GM23338 (cell line): ENCODE measurements at regions not wholly inside any gene's neighbourhood (a gene's known extent, or its start where the extent isn't known, plus 50 kb on each side); places are given as distances from the start of the nearest gene placed in this dataset.

Experiments
- ATAC-seq: fragments of 200-7000 bp; cut with Tn5 transposase; 3 replicates; pipeline ENCODE4 v1.9.1; 2020
- DNase-seq: peaks from one replicate; pipeline ENCODE4 v3.0.0-alpha.2; 2015; ENCODE audit warnings: low spot score
- H2AFZ ChIP-seq: fragments of 200-600 bp; sonication (generic); 2 replicates; pipeline ENCODE4 v1.8.0; 2016; ENCODE audit warnings: antibody characterized with exemption, mild to moderate bottlenecking, moderate library complexity
- H3F3A ChIP-seq: fragments of 200-600 bp; sonication (generic); replicated peaks from 2 replicates; pipeline ENCODE4 v1.8.0; 2017; ENCODE audit warnings: antibody characterized with exemption, mixed run types, low read depth
- H3K27ac ChIP-seq: fragments of 200-600 bp; sonication (generic); 2 replicates; pipeline ENCODE4 v1.6.1; 2016; ENCODE audit warnings: low read depth
- H3K27me3 ChIP-seq: fragments of 200-600 bp; sonication (generic); 2 replicates; pipeline ENCODE4 v1.8.0; 2016; ENCODE audit warnings: mild to moderate bottlenecking, mixed run types, moderate library complexity; ENCODE audit not compliant: insufficient read depth
- H3K36me3 ChIP-seq: fragments of 200-600 bp; sonication (generic); 2 replicates; pipeline ENCODE4 v1.8.0; 2016; ENCODE audit warnings: mild to moderate bottlenecking; ENCODE audit not compliant: insufficient read depth
- H3K4me1 ChIP-seq: fragments of 200-600 bp; sonication (generic); 2 replicates; pipeline ENCODE4 v1.8.0; 2016; ENCODE audit warnings: mild to moderate bottlenecking, moderate library complexity; ENCODE audit not compliant: insufficient read depth
- H3K4me2 ChIP-seq: fragments of 200-600 bp; sonication (generic); 2 replicates; pipeline ENCODE4 v1.7.1; 2017; ENCODE audit warnings: mixed run types
- H3K4me3 ChIP-seq: fragments of 200-600 bp; sonication (generic); 2 replicates; pipeline ENCODE4 v1.6.1; 2016; ENCODE audit warnings: mixed run types
- H3K79me2 ChIP-seq: fragments of 200-600 bp; sonication (generic); replicated peaks from 2 replicates; pipeline ENCODE4 v1.8.0; 2017; ENCODE audit warnings: mild to moderate bottlenecking; ENCODE audit not compliant: insufficient read depth
- H3K9me2 ChIP-seq: fragments of 200-600 bp; sonication (generic); 2 replicates; pipeline ENCODE4 v1.8.0; 2017; ENCODE audit not compliant: insufficient read depth
- H4K20me1 ChIP-seq: fragments of 200-600 bp; sonication (generic); replicated peaks from 2 replicates; pipeline ENCODE4 v1.8.0; 2017; ENCODE audit warnings: mild to moderate bottlenecking; ENCODE audit not compliant: insufficient read depth
- H3K27ac Mint-ChIP-seq: 2 replicates; pipeline ENCODE4 v1.8.0; 2020; ENCODE audit warnings: inconsistent platforms, mild to moderate bottlenecking, moderate library complexity, mixed read lengths
- H3K27me3 Mint-ChIP-seq: 3 replicates; pipeline ENCODE4 v1.8.0; 2022; ENCODE audit warnings: low read depth, mild to moderate bottlenecking, moderate library complexity, mixed read lengths, inconsistent platforms; ENCODE audit not compliant: insufficient read depth, poor library complexity
- H3K36me3 Mint-ChIP-seq: 3 replicates; pipeline ENCODE4 v1.8.0; 2021; ENCODE audit warnings: low read depth, mild to moderate bottlenecking, inconsistent platforms, moderate library complexity, mixed read lengths
- H3K4me1 Mint-ChIP-seq: 3 replicates; pipeline ENCODE4 v1.8.0; 2020; ENCODE audit warnings: mild to moderate bottlenecking, inconsistent platforms, mixed read lengths
- H3K4me3 Mint-ChIP-seq: 3 replicates; pipeline ENCODE4 v1.8.0; 2021; ENCODE audit warnings: moderate library complexity, mild to moderate bottlenecking, inconsistent platforms, mixed read lengths
- H3K9me3 Mint-ChIP-seq: 3 replicates; pipeline ENCODE4 v1.8.0; 2020; ENCODE audit warnings: moderate library complexity, mild to moderate bottlenecking, inconsistent platforms, mixed read lengths
- CREB1 ChIP-seq: fragments of 250-450 bp; sonication (Bioruptor Pico); IDR thresholded peaks from 2 replicates; pipeline ENCODE4 v1.5.0; 2020; ENCODE audit warnings: low read depth, mild to moderate bottlenecking, moderate library complexity
- EZH2 ChIP-seq: fragments of 200-600 bp; sonication (generic); IDR thresholded peaks from one replicate; pipeline ENCODE4 v1.8.0; 2017; ENCODE audit warnings: antibody characterized with exemption, mild to moderate bottlenecking, low read depth; ENCODE audit not compliant: unreplicated experiment
- EZH2phosphoT487 ChIP-seq: fragments of 200-600 bp; sonication (generic); IDR thresholded peaks from one replicate; pipeline ENCODE4 v1.8.1; 2018; ENCODE audit warnings: antibody characterized with exemption; ENCODE audit not compliant: unreplicated experiment
- JUNB ChIP-seq: IDR thresholded peaks from one replicate; pipeline ENCODE4 v1.6.1; 2016; ENCODE audit warnings: antibody characterized with exemption; ENCODE audit not compliant: unreplicated experiment
- NANOG ChIP-seq: IDR thresholded peaks from 2 replicates; pipeline ENCODE4 v1.6.1; 2016; ENCODE audit warnings: antibody characterized with exemption, borderline replicate concordance
- POLR2AphosphoS5 ChIP-seq: IDR thresholded peaks from 2 replicates; pipeline ENCODE4 v1.6.1; 2016; ENCODE audit warnings: antibody characterized with exemption, low read depth
- STAT1 ChIP-seq: IDR thresholded peaks from one replicate; pipeline ENCODE4 v1.6.1; 2016; ENCODE audit warnings: antibody characterized with exemption; ENCODE audit not compliant: unreplicated experiment
- ZNF114 ChIP-seq: fragments of 250-450 bp; sonication (Bioruptor Pico); IDR thresholded peaks from 2 replicates; pipeline ENCODE4 v1.5.0; 2020; ENCODE audit warnings: mild to moderate bottlenecking, moderate library complexity
- ZNF331 ChIP-seq: fragments of 250-450 bp; sonication (Bioruptor Pico); IDR thresholded peaks from 2 replicates; pipeline ENCODE4 v1.5.0; 2020; ENCODE audit warnings: low read depth, mild to moderate bottlenecking, moderate library complexity
- ZNF462 ChIP-seq: fragments of 250-450 bp; sonication (Bioruptor Pico); IDR thresholded peaks from 2 replicates; pipeline ENCODE4 v1.5.0; 2020; ENCODE audit warnings: mild to moderate bottlenecking, moderate library complexity
- TF ChIP-seq, protein P1 (sequence below), 2 experiments: fragments of 200-600 bp in 1 of 2; sonication (generic) in 1 of 2; conservative IDR thresholded peaks; 2 replicates each; pipeline versions ENCODE4 v1.5.1 to v1.6.1; 2016 to 2017; ENCODE audit warnings: antibody characterized with exemption in 2 of 2, low read depth in 2 of 2, mild to moderate bottlenecking in 2 of 2, moderate library complexity in 1 of 2
- TF ChIP-seq, protein P2 (sequence below): IDR thresholded peaks from one replicate; pipeline ENCODE4 v1.6.1; 2018; ENCODE audit warnings: antibody characterized with exemption; ENCODE audit not compliant: unreplicated experiment
- TF ChIP-seq, protein P3 (sequence below): IDR thresholded peaks from 2 replicates; pipeline ENCODE4 v1.6.1; 2016; ENCODE audit warnings: antibody characterized with exemption

DNA sequence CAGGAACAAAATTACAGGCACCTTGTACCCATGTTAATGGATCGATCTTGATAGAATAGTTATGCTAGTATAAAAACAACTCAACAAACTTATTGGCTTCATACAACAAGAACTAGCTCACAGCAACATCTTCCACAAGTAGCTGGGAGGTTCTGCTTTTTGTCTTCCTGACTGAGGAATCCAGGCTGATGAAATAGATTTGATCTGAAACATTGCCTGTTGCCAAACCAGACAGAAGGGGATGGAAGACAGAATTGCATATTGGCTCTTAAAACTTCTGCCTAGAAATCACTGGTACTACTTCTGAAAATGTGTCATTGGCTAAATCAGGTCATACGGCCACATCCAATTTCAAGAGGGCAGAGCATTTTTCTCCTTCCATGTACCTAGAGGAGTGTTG lies 267.3 kb downstream of the RFC3 start:
- Histone ChIP-seq H2AFZ (no peak overlapping the region), H3K36me3 (peaks cover 12% of the 10 kb centered on the region; the same call in 1 of the 2 replicates), H3K27ac (no peak overlapping the region), H3K4me2 (no peak overlapping the region), H3K9me2 (peaks cover 35% of the 10 kb centered on the region), H3K27me3 (no peaks in the 10 kb centered on the region), H3K4me1 (no peaks in the 10 kb centered on the region), H3K79me2 (no peaks in the 10 kb centered on the region), H3K4me3 (no peak overlapping the region), H3F3A (no peaks in the 10 kb centered on the region), H4K20me1 (no peaks in the 10 kb centered on the region)
- ATAC-seq (no peak), DNase-seq (no peak)
- no peak overlapping the region for H3K4me3 Mint-ChIP-seq
- no peaks in the 10 kb centered on the region for H3K4me1 Mint-ChIP-seq
- H3K9me3 Mint-ChIP-seq: peaks cover 37% of the 10 kb centered on the region
- peaks cover 32% of the 10 kb centered on the region for H3K36me3 Mint-ChIP-seq
- TF ChIP-seq NANOG: no peak
- TF ChIP-seq EZH2phosphoT487: no peak
- TF ChIP-seq POLR2AphosphoS5: no peak
- no peak for TF ChIP-seq ZNF462 (CRISPR knock-in tag)
- TF ChIP-seq JUNB: no peak
- no peak for TF ChIP-seq EZH2
- TF ChIP-seq ZNF114 (CRISPR knock-in tag): no peak
- TF ChIP-seq, protein P1, sequence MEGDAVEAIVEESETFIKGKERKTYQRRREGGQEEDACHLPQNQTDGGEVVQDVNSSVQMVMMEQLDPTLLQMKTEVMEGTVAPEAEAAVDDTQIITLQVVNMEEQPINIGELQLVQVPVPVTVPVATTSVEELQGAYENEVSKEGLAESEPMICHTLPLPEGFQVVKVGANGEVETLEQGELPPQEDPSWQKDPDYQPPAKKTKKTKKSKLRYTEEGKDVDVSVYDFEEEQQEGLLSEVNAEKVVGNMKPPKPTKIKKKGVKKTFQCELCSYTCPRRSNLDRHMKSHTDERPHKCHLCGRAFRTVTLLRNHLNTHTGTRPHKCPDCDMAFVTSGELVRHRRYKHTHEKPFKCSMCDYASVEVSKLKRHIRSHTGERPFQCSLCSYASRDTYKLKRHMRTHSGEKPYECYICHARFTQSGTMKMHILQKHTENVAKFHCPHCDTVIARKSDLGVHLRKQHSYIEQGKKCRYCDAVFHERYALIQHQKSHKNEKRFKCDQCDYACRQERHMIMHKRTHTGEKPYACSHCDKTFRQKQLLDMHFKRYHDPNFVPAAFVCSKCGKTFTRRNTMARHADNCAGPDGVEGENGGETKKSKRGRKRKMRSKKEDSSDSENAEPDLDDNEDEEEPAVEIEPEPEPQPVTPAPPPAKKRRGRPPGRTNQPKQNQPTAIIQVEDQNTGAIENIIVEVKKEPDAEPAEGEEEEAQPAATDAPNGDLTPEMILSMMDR (conservative IDR thresholded peaks at IDR 0.05; ENCODE audit: low read depth in 2 of 2): no peak
- TF ChIP-seq, protein P2, sequence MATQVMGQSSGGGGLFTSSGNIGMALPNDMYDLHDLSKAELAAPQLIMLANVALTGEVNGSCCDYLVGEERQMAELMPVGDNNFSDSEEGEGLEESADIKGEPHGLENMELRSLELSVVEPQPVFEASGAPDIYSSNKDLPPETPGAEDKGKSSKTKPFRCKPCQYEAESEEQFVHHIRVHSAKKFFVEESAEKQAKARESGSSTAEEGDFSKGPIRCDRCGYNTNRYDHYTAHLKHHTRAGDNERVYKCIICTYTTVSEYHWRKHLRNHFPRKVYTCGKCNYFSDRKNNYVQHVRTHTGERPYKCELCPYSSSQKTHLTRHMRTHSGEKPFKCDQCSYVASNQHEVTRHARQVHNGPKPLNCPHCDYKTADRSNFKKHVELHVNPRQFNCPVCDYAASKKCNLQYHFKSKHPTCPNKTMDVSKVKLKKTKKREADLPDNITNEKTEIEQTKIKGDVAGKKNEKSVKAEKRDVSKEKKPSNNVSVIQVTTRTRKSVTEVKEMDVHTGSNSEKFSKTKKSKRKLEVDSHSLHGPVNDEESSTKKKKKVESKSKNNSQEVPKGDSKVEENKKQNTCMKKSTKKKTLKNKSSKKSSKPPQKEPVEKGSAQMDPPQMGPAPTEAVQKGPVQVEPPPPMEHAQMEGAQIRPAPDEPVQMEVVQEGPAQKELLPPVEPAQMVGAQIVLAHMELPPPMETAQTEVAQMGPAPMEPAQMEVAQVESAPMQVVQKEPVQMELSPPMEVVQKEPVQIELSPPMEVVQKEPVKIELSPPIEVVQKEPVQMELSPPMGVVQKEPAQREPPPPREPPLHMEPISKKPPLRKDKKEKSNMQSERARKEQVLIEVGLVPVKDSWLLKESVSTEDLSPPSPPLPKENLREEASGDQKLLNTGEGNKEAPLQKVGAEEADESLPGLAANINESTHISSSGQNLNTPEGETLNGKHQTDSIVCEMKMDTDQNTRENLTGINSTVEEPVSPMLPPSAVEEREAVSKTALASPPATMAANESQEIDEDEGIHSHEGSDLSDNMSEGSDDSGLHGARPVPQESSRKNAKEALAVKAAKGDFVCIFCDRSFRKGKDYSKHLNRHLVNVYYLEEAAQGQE: no peak
- no peak for TF ChIP-seq CREB1 (CRISPR knock-in tag)
- no peak for TF ChIP-seq ZNF331 (CRISPR knock-in tag)
- no peak for TF ChIP-seq STAT1
- TF ChIP-seq, protein P3, sequence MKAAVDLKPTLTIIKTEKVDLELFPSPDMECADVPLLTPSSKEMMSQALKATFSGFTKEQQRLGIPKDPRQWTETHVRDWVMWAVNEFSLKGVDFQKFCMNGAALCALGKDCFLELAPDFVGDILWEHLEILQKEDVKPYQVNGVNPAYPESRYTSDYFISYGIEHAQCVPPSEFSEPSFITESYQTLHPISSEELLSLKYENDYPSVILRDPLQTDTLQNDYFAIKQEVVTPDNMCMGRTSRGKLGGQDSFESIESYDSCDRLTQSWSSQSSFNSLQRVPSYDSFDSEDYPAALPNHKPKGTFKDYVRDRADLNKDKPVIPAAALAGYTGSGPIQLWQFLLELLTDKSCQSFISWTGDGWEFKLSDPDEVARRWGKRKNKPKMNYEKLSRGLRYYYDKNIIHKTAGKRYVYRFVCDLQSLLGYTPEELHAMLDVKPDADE: no peak
- no peak overlapping the region for H3K27ac Mint-ChIP-seq
- peaks cover 3% of the 10 kb centered on the region for H3K27me3 Mint-ChIP-seq
